OCI-LY1 (cell line): ENCODE measurements at regions not wholly inside any gene's neighbourhood (a gene's known extent, or its start where the extent isn't known, plus 50 kb on each side); places are given as distances from the start of the nearest gene placed in this dataset.

Experiments used
- CTCF ChIP-seq: fragments of 200-600 bp; sonication (generic), shearing (Covaris generic); IDR thresholded peaks from 2 replicates; pipeline ENCODE4 v1.5.1; 2017; ENCODE audit warnings: mild to moderate bottlenecking, antibody characterized with exemption, low read length, moderate library complexity, mixed read lengths
- EZH2 ChIP-seq: fragments of 200-600 bp; sonication (generic), shearing (Covaris generic); IDR thresholded peaks from 2 replicates; pipeline ENCODE4 v1.8.0; 2017; ENCODE audit warnings: borderline replicate concordance, mixed run types, mild to moderate bottlenecking, antibody characterized with exemption, low read length, moderate library complexity, mixed read lengths

GRCh38 chr2:13616616-13617015 is 899.9 kb downstream of the TRIB2 start:
- no peak for TF ChIP-seq CTCF
- no peak for TF ChIP-seq EZH2
